OCI-LY3 (cell line): ENCODE measurements at regions not wholly inside any gene's neighbourhood (a gene's known extent, or its start where the extent isn't known, plus 50 kb on each side); places are given as distances from the start of the nearest gene placed in this dataset.

Experiments
- H2AFZ ChIP-seq: fragments of 200-600, 300-600 bp; shearing (Covaris generic); 2 replicates; pipeline ENCODE4 v1.6.0; 2014; ENCODE audit warnings: antibody characterized with exemption, low read depth, low read length
- H3K27ac ChIP-seq: fragments of 200-600, 300-600 bp; sonication (generic); 2 replicates; pipeline ENCODE4 v1.5.1; 2014; ENCODE audit warnings: mild to moderate bottlenecking, low read length, moderate library complexity, mixed read lengths
- H3K27me3 ChIP-seq: fragments of 200-600, 300-600 bp; sonication (generic); 2 replicates; pipeline ENCODE4 v1.6.1; 2014; ENCODE audit warnings: low read depth, low read length, mixed read lengths
- H3K36me3 ChIP-seq: fragments of 200-600, 300-600 bp; sonication (generic); replicated peaks from 2 replicates; pipeline ENCODE3; 2014; ENCODE audit warnings: low read depth, low read length, mixed read lengths
- H3K4me1 ChIP-seq: fragments of 300-600, 200-600 bp; sonication (generic); 2 replicates; pipeline ENCODE4 v1.6.1; 2014; ENCODE audit warnings: low read length, mixed read lengths
- H3K4me2 ChIP-seq: fragments of 200-600, 300-600 bp; sonication (generic); 2 replicates; pipeline ENCODE4 v1.6.1; 2014; ENCODE audit warnings: low read length, mixed read lengths
- H3K4me3 ChIP-seq: fragments of 300-600, 200-600 bp; sonication (generic); 2 replicates; pipeline ENCODE4 v1.5.1; 2014; ENCODE audit warnings: antibody characterized with exemption, mild to moderate bottlenecking, low read length, moderate library complexity
- H3K79me2 ChIP-seq: fragments of 300-600, 200-600 bp; shearing (Covaris generic); 2 replicates; pipeline ENCODE4 v1.6.1; 2014; ENCODE audit warnings: mild to moderate bottlenecking, low read length, mixed read lengths
- H3K9ac ChIP-seq: fragments of 300-600, 200-600 bp; shearing (Covaris generic); 2 replicates; pipeline ENCODE4 v1.6.0; 2014; ENCODE audit warnings: mild to moderate bottlenecking, low read length, moderate library complexity
- H3K9me3 ChIP-seq: fragments of 200-600, 300-600 bp; shearing (Covaris generic); 2 replicates; pipeline ENCODE4 v1.6.1; 2014; ENCODE audit warnings: low read length, mixed read lengths; ENCODE audit not compliant: insufficient read depth
- H4K20me1 ChIP-seq: fragments of 200-600, 300-600 bp; sonication (generic); 2 replicates; pipeline ENCODE4 v1.6.1; 2016; ENCODE audit warnings: low read length, mixed read lengths; ENCODE audit not compliant: insufficient read depth
- CTCF ChIP-seq: fragments of 200-600, 300-600 bp; sonication (generic); IDR thresholded peaks from 2 replicates; pipeline ENCODE4 v1.5.1; 2014; ENCODE audit warnings: antibody characterized with exemption, low read length, low read depth
- EZH2phosphoT487 ChIP-seq: fragments of 200-600 bp; shearing (Covaris generic); IDR thresholded peaks from 2 replicates; pipeline ENCODE4 v1.6.1; 2018; ENCODE audit warnings: antibody characterized with exemption, mixed run types, low read depth

DNA sequence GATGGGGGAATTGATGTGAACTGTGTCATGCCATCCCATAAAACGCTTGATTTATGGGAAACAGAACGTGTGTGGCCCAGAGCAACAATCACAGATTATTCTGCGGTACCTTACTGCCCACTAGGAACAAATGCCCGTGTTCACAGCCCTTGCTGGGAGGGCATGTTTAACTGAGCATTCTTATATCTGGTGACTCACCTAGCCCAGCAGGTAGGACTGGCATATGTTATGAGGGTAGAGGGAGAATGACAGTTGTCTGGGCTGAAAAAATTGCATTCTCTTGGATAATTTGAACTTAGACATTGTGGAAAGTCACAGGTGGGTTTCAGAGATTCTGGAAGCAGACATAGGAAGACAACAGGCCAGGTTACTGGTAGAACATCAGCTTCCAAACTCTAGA is 460.6 kb downstream of the DMRT2 start:
- Histone ChIP-seq H3K9me3 (no peaks in the 10 kb centered on the region), H3K79me2 (no peaks in the 10 kb centered on the region), H2AFZ (no peak overlapping the region), H3K36me3 (no peaks in the 10 kb centered on the region), H3K4me2 (no peak overlapping the region), H3K9ac (no peak overlapping the region), H4K20me1 (no peaks in the 10 kb centered on the region), H3K27ac (no peak overlapping the region), H3K4me3 (no peak overlapping the region), H3K27me3 (no peaks in the 10 kb centered on the region), H3K4me1 (peaks cover 16% of the 10 kb centered on the region)
- TF ChIP-seq CTCF (no peak), EZH2phosphoT487 (no peak)

DNA sequence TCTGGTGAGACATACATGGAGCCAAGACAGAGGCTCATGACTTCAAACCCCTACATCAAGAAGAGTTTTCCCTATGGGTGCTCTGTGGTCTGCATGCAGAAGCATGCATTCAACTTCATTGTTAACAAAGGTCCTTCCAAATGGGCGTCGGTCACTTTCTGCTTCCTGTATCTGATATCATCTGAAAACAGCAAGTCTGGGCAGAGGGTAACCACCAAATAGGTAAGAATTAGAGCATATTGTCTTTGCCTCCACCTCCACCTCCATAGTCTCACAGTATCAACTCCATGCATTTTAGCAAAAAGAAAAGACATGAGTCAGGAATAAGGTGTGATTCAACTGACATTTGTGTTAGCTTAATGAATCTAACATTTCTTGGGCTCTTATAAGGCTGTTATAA is 462.9 kb downstream of the DMRT2 start:
- no peaks in the 10 kb centered on the region for H3K9me3 ChIP-seq
- no peaks in the 10 kb centered on the region for H3K27me3 ChIP-seq
- H3K79me2 ChIP-seq, result no peaks in the 10 kb centered on the region
- peaks cover 19% of the 10 kb centered on the region for H3K4me1 ChIP-seq
- H3K36me3 ChIP-seq, result no peaks in the 10 kb centered on the region
- H3K4me3 ChIP-seq, result no peak overlapping the region
- H3K27ac ChIP-seq, result no peak overlapping the region
- no peak overlapping the region for H2AFZ ChIP-seq
- no peak overlapping the region for H3K9ac ChIP-seq
- no peak overlapping the region for H3K4me2 ChIP-seq
- TF ChIP-seq CTCF (no peak), EZH2phosphoT487 (no peak)
- H4K20me1 ChIP-seq, result no peaks in the 10 kb centered on the region

DNA sequence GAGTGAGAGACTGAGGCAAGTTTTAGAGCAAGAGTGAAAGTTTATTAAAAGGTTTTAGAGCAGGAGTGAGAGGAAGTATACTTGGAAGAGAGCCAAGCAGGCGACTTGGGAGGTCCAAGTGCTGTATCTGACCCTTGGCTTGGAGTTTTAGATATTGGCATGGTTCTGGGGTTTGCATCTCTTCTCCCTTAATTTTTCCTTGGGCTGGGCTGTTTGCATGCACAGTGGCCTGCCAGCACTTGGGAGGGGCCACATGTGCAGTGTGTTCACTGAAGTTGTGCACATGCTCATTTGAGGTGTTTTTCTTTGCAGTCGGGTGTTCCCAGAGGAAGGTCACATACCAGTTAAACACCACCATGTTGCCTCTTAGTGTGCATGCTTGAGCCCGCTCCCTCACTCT is 464.1 kb downstream of the DMRT2 start:
- H3K4me3 ChIP-seq, result no peak overlapping the region
- no peak overlapping the region for H3K27ac ChIP-seq
- TF ChIP-seq CTCF (no peak), EZH2phosphoT487 (no peak)
- no peaks in the 10 kb centered on the region for H3K27me3 ChIP-seq
- H3K4me1 ChIP-seq, result peaks cover 19% of the 10 kb centered on the region
- no peak overlapping the region for H3K9ac ChIP-seq
- no peaks in the 10 kb centered on the region for H3K79me2 ChIP-seq
- no peaks in the 10 kb centered on the region for H4K20me1 ChIP-seq
- H3K9me3 ChIP-seq, result no peaks in the 10 kb centered on the region
- no peaks in the 10 kb centered on the region for H3K36me3 ChIP-seq
- no peak overlapping the region for H3K4me2 ChIP-seq
- H2AFZ ChIP-seq, result no peak overlapping the region

GRCh38 chr9:1514776-1515363 is 464.7 kb downstream of the DMRT2 start:
- no peak overlapping the region for H3K27ac ChIP-seq
- TF ChIP-seq EZH2phosphoT487 (no peak), CTCF (no peak)
- peaks cover 19% of the 10 kb centered on the region for H3K4me1 ChIP-seq
- H2AFZ ChIP-seq, result no peak overlapping the region
- peak overlapping the region; percentile 5 for H3K4me2 ChIP-seq
- no peaks in the 10 kb centered on the region for H4K20me1 ChIP-seq
- no peak overlapping the region for H3K4me3 ChIP-seq
- no peaks in the 10 kb centered on the region for H3K36me3 ChIP-seq
- H3K9ac ChIP-seq, result no peak overlapping the region
- H3K79me2 ChIP-seq, result no peaks in the 10 kb centered on the region
- H3K9me3 ChIP-seq, result no peaks in the 10 kb centered on the region
- no peaks in the 10 kb centered on the region for H3K27me3 ChIP-seq
